GM21447 (cell line): ENCODE measurements at regions not wholly inside any gene's neighbourhood (a gene's known extent, or its start where the extent isn't known, plus 50 kb on each side); places are given as distances from the start of the nearest gene placed in this dataset.
"Not testable (repeated sequence)": the region's sequence is repeated elsewhere in the genome, so short reads cannot be mapped to it uniquely, and the experiment has no call there.

ENCODE experiments used
- ATAC-seq: cut with Tn5 transposase; IDR thresholded peaks from one replicate; pipeline ENCODE4 v1.9.1; 2021; ENCODE audit not compliant: unreplicated experiment

GRCh38 chr4:187108845-187109244 lies 385.2 kb upstream of the FAT1 start:
- no peak for ATAC-seq

DNA sequence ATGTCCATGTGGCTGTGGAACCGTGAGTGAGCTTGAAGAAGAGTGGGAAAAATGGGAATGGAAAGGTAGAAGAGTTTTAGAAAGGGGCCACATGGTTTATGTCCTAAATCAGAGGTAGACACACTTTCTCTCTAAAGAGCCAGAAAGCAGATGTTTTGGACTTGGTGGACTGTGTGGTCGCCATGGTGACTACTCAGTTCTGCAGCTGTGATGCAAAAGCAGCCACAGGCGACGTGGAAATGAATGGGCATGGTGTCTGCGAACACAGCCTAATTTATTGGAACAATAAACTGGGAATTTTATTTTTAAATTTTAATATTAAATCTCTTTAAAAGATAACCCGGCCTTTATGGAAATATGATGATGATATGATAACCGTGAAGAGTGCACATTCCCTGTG lies 386.0 kb upstream of the FAT1 start:
- no peak for ATAC-seq

- ATAC-seq = no peak
Observed at GRCh38 chr4:187118166-187118565, 394.5 kb upstream of the FAT1 start.

GRCh38 chr4:187118602-187119120 lies 395.0 kb upstream of the FAT1 start:
- ATAC-seq = no peak

- no peak for ATAC-seq
Observed at GRCh38 chr4:187124331-187124730, 400.7 kb upstream of the FAT1 start.

DNA sequence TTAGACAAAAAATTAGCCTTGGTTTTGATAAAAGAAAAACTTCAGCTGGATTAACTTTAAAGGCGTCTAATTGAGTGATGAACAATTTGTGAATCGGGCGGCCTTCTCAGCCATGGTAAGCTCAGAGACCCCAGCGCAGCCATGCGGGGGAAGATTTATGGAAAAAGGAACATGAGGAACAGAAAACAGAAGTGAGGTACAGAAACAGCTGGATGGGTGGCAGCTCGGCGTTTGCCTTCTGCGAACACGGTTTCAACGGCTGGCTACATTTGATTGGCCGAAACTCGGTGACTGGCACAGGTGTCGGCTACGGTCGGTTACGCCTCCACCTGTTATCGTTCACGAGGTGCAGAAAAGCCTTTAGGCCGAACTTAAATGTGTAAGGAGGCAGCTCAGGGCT lies 401.4 kb upstream of the FAT1 start:
- no peak for ATAC-seq

- no peak for ATAC-seq
Observed at GRCh38 chr4:187127456-187127855, 403.8 kb upstream of the FAT1 start.

GRCh38 chr4:187128222-187128621 lies 404.6 kb upstream of the FAT1 start:
- no peak for ATAC-seq

DNA sequence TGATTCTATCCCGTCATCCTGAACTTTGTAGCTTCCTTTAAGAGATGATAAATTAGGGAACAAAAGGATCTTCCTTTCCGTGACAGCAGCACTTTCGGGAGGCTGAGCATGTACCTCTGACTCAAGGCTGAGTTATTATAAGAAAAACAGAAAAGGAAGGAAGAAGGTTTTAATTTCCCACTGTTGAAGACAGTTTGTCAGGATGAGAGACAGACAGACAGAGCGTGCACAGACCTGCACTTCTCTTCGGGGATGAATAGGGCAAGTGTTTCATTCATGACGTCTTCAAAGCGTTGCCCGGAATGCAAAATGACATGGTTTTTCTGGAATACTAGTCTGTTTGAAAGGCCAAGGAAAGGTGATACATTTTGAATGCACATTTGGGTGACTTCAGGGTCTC lies 405.3 kb upstream of the FAT1 start:
- no peak for ATAC-seq

GRCh38 chr4:187131826-187132225 lies 408.2 kb upstream of the FAT1 start:
- not testable (repeated sequence) for ATAC-seq

DNA sequence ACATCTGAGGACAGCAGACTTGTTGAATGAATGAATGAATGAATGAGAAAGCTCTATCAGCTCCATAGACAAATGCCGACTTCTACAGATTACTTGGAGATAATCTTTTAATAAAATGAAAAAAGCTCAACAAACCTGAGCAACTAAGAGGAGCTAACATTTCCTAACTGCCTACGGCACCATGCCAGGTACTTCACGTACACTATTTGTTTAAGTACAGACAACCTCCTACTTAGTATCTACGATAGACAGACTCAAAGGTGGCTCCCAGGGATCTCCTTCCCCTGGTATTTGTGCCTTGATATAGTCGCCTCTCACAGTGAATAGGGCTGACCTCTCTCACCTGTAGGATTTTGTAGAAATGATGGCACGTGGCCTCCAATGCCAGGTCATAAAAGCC lies 412.2 kb upstream of the FAT1 start:
- no peak for ATAC-seq

DNA sequence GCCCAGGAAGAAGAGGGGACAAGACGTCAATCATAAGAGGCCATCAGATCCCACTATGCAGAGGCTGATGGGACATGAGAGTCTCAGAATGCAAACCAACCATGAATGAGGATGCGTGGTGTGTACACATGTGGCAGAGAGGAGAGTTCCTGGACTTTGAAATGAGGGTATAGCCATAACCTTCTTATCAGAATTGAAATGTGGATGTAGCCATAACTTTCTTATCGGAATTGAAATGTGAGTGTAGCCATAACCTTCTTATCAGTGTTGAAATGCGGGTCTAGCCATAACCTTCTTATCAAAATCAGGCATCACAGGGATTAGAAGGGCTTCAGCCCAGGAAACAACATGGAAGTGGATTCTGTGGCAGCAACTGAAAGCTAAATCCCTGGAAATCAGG lies 415.5 kb upstream of the FAT1 start:
- ATAC-seq = no peak

DNA sequence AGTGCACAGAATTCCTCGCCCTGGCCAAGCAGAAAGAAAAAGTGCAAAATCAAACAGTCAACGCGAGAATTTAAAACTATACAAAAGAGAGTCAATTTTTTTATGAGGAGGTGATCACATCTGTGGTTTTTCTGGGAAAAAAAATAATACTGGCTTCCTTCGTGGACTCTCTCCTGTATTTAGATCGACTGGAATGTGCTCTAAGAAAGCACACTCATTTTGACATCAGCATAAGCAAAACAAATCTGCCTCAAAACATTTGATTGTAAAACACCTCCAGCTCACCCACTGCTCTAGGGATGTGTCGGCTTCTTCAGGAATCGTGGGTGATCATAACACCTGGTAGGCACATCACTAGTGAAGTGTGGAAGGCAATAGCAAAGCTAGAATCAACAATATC lies 417.4 kb upstream of the FAT1 start:
- ATAC-seq = no peak

DNA sequence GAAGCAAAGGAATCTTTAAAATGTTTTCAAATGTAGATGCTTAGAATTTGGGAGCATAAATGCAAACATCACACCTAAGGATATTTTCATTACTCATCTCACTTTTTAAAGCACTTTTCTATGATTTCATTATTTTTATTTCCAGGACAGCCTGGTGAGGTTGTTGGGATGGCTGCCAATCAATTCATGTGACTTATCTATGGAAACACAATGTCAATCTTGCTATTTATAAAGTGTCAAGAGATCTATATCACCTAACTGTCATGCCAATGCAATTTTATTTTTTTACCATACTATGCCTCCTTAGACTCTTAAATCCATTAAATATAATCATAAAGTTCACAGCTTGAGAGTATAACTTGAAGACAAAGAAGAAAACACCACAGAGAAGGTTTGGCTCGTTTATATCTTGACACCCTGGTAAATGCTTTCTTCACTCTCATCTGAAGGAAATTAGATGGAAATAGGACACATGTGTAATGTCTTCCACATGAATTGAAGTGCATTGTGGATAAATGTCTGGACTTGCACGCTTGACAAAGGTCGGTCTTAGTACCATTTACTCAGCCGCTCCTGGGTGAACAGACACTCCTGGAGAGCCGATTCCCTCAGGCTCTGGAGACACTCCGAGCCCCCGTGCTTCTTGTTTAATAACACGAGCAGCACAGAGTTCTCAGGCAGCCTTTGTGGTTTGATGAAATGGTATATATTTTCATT lies 425.7 kb upstream of the FAT1 start:
- no peak for ATAC-seq

DNA sequence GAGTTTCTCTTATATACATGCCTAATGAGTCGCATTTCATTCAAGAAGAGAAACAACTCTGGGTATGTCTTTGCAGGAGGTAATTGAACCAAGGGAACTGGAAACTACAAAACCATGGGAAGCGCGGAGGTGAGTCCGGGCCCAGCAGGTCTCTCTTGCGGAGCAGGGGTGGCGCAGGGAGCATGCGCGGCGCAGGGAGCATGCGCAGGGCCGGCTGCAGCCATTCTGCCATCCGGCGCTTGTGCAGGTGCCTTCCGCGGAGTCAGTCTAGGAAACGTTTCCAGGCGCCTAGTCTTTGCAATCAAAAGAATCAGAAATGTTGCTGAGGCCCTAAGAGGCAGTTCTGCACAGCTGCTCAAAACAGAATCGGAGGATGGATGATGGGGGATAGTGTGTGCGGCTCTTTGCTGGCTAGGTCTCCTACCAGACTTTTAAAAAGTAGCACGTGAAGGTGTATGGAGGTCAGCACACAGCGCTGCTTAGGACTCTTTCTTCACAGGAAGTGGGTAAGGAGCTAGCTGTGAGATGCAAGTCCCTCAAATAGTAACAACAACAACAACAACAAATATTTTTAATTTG lies 433.8 kb upstream of the FAT1 start:
- no peak for ATAC-seq

DNA sequence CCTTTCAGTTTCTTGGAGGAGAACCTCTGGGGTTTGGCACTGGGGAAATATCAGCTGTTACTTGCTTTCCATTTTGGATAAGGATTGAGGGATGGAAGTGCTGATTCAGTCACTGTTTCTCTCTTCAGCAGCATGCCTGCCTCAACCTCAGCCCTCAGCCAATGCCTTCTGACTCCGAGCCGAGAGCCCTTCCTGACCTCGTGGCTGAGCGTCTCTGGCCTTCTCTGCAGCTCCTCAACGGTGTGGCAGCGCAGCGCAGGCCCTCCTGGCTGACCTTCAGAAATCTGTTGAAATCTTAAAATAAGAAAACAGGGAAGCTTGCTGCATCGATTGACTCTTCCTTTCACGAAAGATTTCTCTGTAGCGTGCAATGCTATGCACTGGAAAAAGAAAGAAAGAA lies 434.3 kb upstream of the FAT1 start:
- ATAC-seq = no peak

DNA sequence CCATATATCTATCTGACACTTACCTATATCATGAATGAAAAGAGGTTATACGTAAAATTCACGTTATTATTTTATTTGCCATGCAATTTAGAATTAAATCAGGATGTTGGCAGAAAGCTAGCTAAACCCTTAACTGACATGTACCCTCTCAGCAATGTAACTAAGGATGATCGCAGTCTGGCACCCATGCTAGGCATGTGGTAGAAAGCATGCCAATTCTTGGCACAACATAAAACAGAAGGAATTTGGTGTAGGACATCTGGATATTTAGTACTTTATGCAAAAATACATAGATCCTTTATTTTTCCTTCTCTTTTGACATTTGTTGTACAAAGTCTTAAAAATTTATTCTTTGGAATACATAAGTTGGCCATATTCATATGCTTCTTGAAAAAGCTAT lies 436.8 kb upstream of the FAT1 start:
- ATAC-seq = no peak

DNA sequence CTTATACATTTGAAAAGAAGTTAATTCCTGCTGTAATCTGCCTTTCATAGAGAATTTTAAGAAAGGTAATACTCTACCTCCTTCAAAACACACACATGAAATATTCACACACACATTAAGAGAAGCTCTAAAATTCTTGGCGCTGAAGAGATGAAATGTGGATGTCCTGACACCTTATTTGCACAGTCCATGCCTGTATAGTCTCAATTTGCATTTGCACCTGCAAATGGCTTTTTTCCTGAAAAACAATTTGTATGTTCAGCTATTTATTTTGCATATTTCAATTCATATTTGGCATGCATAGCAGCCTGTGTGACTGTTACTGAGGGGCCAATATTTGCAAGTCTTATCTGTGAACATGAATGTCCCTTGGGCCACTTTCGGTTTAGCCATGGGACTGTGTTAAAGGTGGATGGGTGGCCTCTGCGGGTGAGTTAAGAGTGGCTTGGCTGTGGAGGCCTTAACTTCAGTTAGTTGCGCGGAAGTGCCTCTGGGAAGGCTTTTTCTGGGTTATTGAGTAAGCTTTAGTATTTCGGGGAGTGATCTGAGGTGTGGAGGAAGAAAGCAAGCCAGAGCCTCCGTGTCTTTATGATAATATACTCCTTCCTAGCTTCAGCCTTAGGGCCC lies 443.3 kb upstream of the FAT1 start:
- no peak for ATAC-seq

GRCh38 chr4:187171706-187172339 lies 448.2 kb upstream of the FAT1 start:
- no peak for ATAC-seq

GRCh38 chr4:187172340-187172761 lies 448.7 kb upstream of the FAT1 start:
- no peak for ATAC-seq

- ATAC-seq = no peak
Observed at GRCh38 chr4:187174749-187175148, 451.1 kb upstream of the FAT1 start.

- ATAC-seq = no peak
Observed at GRCh38 chr4:187175197-187175596, 451.5 kb upstream of the FAT1 start.
